ENCODE measurements at regions not wholly inside any gene's neighbourhood (a gene's known extent, or its start where the extent isn't known, plus 50 kb on each side); places are given as distances from the start of the nearest gene placed in this dataset.

GRCh38 chr12:111022386-111022785, 102.0 kb upstream of the MYL2 start:
- no peak for ATAC-seq
- TF ChIP-seq PATZ1 (CRISPR knock-in tag; IDR thresholded peaks at IDR 0.05; ENCODE audit: borderline replicate concordance) (no peak), CSDC2 (CRISPR knock-in tag; IDR thresholded peaks at IDR 0.05) (no peak), BACH2 (CRISPR knock-in tag; IDR thresholded peaks at IDR 0.05; ENCODE audit: borderline replicate concordance) (no peak), ISL1 (CRISPR knock-in tag; IDR thresholded peaks at IDR 0.05) (no peak), GLIS3 (CRISPR knock-in tag; IDR thresholded peaks at IDR 0.05) (no peak), ZFP3 (CRISPR knock-in tag; IDR thresholded peaks at IDR 0.05) (no peak), ZNF8 (CRISPR knock-in tag; IDR thresholded peaks at IDR 0.05) (no peak)

- TF ChIP-seq ZNF8 (CRISPR knock-in tag; IDR thresholded peaks at IDR 0.05) (no peak), ESRRG (CRISPR knock-in tag; IDR thresholded peaks at IDR 0.05) (no peak), TSHZ2 (CRISPR knock-in tag; IDR thresholded peaks at IDR 0.05) (no peak), ISL1 (CRISPR knock-in tag; IDR thresholded peaks at IDR 0.05) (no peak), ZC3H10 (CRISPR knock-in tag; IDR thresholded peaks at IDR 0.05) (no peak), CSRNP3 (CRISPR knock-in tag; IDR thresholded peaks at IDR 0.05) (no peak), POU6F1 (CRISPR knock-in tag; IDR thresholded peaks at IDR 0.05; ENCODE audit: borderline replicate concordance, low read depth) (no peak), PPARA (CRISPR knock-in tag; IDR thresholded peaks at IDR 0.05; ENCODE audit: borderline replicate concordance) (no peak), ZFP3 (CRISPR knock-in tag; IDR thresholded peaks at IDR 0.05) (no peak), RARB (CRISPR knock-in tag; IDR thresholded peaks at IDR 0.05) (no peak), ZNF70 (CRISPR knock-in tag; IDR thresholded peaks at IDR 0.05) (no peak), OSR1 (CRISPR knock-in tag; IDR thresholded peaks at IDR 0.05) (no peak), PATZ1 (CRISPR knock-in tag; IDR thresholded peaks at IDR 0.05; ENCODE audit: borderline replicate concordance) (no peak), TCF4 (CRISPR knock-in tag; IDR thresholded peaks at IDR 0.05; ENCODE audit: borderline replicate concordance) (no peak), CSDC2 (CRISPR knock-in tag; IDR thresholded peaks at IDR 0.05) (no peak), ZFP30 (CRISPR knock-in tag; IDR thresholded peaks at IDR 0.05) (no peak), GLIS3 (CRISPR knock-in tag; IDR thresholded peaks at IDR 0.05) (no peak), TOX (CRISPR knock-in tag; IDR thresholded peaks at IDR 0.05; ENCODE audit: borderline replicate concordance) (no peak), ZNF565 (CRISPR knock-in tag; conservative IDR thresholded peaks at IDR 0.05; ENCODE audit: low read depth) (no peak), SNAI2 (CRISPR knock-in tag; IDR thresholded peaks at IDR 0.05) (no peak)
Observed at GRCh38 chr12:111014547-111014946, 94.2 kb upstream of the MYL2 start.

GRCh38 chr12:111012918-111013317, 92.5 kb upstream of the MYL2 start:
- TF ChIP-seq BACH2 (CRISPR knock-in tag; IDR thresholded peaks at IDR 0.05; ENCODE audit: borderline replicate concordance) (no peak), ZFP3 (CRISPR knock-in tag; IDR thresholded peaks at IDR 0.05) (no peak), RARB (CRISPR knock-in tag; IDR thresholded peaks at IDR 0.05) (no peak), ZNF70 (CRISPR knock-in tag; IDR thresholded peaks at IDR 0.05) (no peak), CSRNP3 (CRISPR knock-in tag; IDR thresholded peaks at IDR 0.05) (no peak), TSHZ2 (CRISPR knock-in tag; IDR thresholded peaks at IDR 0.05) (no peak), TOX (CRISPR knock-in tag; IDR thresholded peaks at IDR 0.05; ENCODE audit: borderline replicate concordance) (no peak), OSR1 (CRISPR knock-in tag; IDR thresholded peaks at IDR 0.05) (no peak), PPARA (CRISPR knock-in tag; IDR thresholded peaks at IDR 0.05; ENCODE audit: borderline replicate concordance) (no peak), ISL1 (CRISPR knock-in tag; IDR thresholded peaks at IDR 0.05) (no peak), ZC3H10 (CRISPR knock-in tag; IDR thresholded peaks at IDR 0.05) (no peak)
- no peak for ATAC-seq

More at GRCh38 chr12:111014547-111014946, 94.2 kb upstream of the MYL2 start:
- ATAC-seq = no peak
